ENCODE measurements at regions not wholly inside any gene's neighbourhood (a gene's known extent, or its start where the extent isn't known, plus 50 kb on each side); places are given as distances from the start of the nearest gene placed in this dataset.

DNA sequence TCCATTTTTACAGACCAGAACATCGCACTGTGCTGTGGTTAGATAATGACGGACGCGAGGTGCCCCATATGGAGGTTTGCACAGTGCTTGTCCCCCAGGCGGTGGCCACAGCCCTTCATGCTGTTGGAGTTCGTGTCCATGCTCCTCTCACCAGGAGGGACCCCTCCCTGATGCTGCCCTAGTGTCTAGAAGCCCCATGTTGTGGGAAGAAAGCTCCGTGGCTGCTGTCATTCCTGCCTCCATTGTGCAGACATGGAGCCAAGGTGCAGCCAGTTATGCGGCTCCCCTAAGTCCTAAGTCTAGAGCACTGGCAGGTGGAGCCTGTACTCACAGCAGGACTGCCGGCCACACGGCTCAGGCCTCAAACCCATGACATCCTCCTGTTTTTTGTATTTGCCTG is 464.9 kb downstream of the EIPR1 start:
- Histone ChIP-seq H3K4me3 (ENCODE audit: low read depth, low read length) (no peak overlapping the region), H3K36me3 (ENCODE audit: control insufficient read depth, insufficient read depth, low read length) (no peaks in the 10 kb centered on the region), H3K27me3 (ENCODE audit: control insufficient read depth, insufficient read depth, low read length) (no peaks in the 10 kb centered on the region)
- TF ChIP-seq, protein P1, sequence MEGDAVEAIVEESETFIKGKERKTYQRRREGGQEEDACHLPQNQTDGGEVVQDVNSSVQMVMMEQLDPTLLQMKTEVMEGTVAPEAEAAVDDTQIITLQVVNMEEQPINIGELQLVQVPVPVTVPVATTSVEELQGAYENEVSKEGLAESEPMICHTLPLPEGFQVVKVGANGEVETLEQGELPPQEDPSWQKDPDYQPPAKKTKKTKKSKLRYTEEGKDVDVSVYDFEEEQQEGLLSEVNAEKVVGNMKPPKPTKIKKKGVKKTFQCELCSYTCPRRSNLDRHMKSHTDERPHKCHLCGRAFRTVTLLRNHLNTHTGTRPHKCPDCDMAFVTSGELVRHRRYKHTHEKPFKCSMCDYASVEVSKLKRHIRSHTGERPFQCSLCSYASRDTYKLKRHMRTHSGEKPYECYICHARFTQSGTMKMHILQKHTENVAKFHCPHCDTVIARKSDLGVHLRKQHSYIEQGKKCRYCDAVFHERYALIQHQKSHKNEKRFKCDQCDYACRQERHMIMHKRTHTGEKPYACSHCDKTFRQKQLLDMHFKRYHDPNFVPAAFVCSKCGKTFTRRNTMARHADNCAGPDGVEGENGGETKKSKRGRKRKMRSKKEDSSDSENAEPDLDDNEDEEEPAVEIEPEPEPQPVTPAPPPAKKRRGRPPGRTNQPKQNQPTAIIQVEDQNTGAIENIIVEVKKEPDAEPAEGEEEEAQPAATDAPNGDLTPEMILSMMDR (IDR thresholded peaks at IDR 0.05; ENCODE audit: insufficient read depth, low read depth, low read length): no peak
- no peak for DNase-seq (ENCODE audit: low read depth)
- ChIA-PET CTCF (no interaction called here), POLR2A (no interaction called here)

DNA sequence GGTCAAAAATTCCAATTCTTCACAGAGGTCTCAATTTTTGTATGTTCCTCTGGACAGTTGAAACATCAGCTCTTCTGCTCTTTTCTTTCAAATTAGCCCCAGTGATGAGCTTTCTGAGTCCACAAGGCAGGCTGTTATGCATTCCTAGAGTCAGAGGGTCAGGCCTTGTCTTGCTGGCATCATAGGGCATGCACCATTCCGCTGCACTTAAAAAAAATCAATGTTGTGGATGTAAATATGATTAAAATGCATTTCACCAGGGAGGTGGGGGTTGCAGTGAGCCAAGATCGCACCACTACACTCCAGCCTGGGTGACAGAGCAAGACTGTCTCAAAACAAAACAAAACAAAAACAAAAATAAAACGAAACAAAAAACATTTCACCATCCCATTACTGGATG is 465.3 kb downstream of the EIPR1 start:
- Histone ChIP-seq H3K36me3 (ENCODE audit: control insufficient read depth, insufficient read depth, low read length) (no peaks in the 10 kb centered on the region), H3K27me3 (ENCODE audit: control insufficient read depth, insufficient read depth, low read length) (no peaks in the 10 kb centered on the region), H3K4me3 (ENCODE audit: low read depth, low read length) (no peak overlapping the region)
- DNase-seq (ENCODE audit: low read depth): no peak
- CTCF ChIA-PET: no interaction called here
- POLR2A ChIA-PET: no interaction called here
- TF ChIP-seq, protein P1 (IDR thresholded peaks at IDR 0.05; ENCODE audit: insufficient read depth, low read depth, low read length): no peak

DNA sequence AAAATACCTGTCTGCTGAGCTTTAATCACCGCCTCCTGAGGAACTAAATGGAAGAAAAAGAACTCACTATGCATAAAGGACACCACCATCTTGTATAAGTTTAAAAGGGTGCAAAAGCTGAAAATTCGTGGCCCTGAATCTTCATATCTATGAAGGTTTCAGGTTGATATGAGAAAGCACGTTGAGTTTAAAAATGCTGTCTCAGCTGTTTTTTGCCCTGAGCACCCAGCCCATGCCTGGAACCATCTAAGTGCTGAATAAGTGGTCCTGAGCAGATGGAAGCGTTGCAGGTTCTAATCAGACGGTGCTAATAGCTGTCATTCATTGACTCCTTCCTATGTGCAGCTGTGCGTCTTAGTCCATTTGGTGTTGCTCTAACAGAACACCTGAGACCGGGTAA is 467.4 kb downstream of the EIPR1 start:
- no peaks in the 10 kb centered on the region for H3K36me3 ChIP-seq (ENCODE audit: control insufficient read depth, insufficient read depth, low read length)
- DNase-seq (ENCODE audit: low read depth): no peak
- POLR2A ChIA-PET: no interaction called here
- no peak overlapping the region for H3K4me3 ChIP-seq (ENCODE audit: low read depth, low read length)
- CTCF ChIA-PET: no interaction called here
- H3K27me3 ChIP-seq (ENCODE audit: control insufficient read depth, insufficient read depth, low read length): no peaks in the 10 kb centered on the region
- TF ChIP-seq, protein P1 (IDR thresholded peaks at IDR 0.05; ENCODE audit: insufficient read depth, low read depth, low read length): no peak

DNA sequence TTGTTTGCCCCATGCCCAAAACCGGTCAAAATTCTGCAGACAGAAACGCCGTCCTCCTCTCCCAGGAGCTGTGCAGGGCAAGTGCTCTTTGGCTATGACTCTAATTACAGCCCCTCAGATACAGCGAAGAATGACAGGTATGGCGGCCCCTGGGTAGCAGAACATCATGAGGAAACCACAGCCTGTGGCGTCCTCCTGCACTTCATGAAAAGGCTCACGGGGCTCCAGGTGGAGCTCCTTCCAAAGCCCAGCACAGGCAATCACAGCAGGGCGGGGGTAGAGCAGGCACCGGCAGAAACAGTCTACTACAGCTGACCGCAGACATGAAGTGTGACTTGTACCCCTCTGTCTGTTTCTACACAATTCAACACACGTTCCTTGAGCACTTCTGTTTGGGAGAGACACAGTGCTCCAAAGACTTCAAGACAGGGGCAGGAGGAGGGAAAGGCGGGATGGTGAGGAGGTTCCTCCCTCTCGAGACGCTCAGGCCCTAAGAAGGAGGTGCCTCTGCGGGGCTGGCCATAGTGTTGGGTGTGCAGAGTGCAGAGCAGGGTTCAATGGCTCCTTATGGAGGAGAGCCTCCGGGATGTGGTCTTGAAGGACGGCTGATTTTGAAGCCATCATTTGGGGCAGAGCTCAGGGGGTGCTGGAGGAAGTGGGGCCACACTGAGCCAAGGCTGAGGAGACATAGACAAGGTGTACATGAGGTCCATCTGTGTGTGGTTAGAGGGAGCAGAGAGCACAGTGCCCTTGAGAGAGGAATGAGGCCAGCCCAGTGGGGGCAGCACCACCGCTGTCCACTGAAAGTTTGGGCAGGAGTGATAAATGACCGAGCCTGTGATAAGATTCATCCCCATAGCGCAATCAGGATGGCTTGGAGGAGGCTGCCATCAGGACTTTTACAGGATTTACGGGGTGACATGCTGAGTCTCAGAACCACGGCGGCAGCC is 468.3 kb downstream of the EIPR1 start:
- Histone ChIP-seq H3K36me3 (ENCODE audit: control insufficient read depth, insufficient read depth, low read length) (no peaks in the 10 kb centered on the region), H3K4me3 (ENCODE audit: low read depth, low read length) (no peak overlapping the region), H3K27me3 (ENCODE audit: control insufficient read depth, insufficient read depth, low read length) (no peaks in the 10 kb centered on the region)
- TF ChIP-seq, protein P1 (IDR thresholded peaks at IDR 0.05; ENCODE audit: insufficient read depth, low read depth, low read length): no peak
- DNase-seq (ENCODE audit: low read depth): no peak
- CTCF ChIA-PET: no interaction called here
- POLR2A ChIA-PET: no interaction called here

DNA sequence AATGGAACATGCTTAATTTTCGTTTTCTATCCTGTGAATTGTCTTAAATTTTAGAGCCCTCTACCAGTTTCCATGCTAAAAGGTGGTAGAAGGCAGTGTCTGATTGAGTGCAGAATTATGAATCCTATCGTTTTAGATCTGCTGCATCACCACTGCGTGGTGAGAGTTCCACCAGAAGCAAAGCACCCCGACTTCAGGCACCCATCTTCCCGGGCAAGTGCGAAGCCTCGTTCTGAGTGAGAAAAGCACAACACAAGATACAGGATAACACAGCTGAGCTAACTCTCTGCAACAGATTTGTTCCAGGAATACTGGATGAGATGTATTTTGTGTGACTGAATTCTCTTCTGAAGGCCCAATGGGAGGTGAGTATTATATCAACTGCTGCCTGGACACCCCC is 471.5 kb downstream of the EIPR1 start:
- H3K27me3 ChIP-seq (ENCODE audit: control insufficient read depth, insufficient read depth, low read length): no peaks in the 10 kb centered on the region
- DNase-seq (ENCODE audit: low read depth): no peak
- CTCF ChIA-PET: no interaction called here
- POLR2A ChIA-PET: no interaction called here
- no peaks in the 10 kb centered on the region for H3K36me3 ChIP-seq (ENCODE audit: control insufficient read depth, insufficient read depth, low read length)
- TF ChIP-seq, protein P1 (IDR thresholded peaks at IDR 0.05; ENCODE audit: insufficient read depth, low read depth, low read length): no peak
- no peak overlapping the region for H3K4me3 ChIP-seq (ENCODE audit: low read depth, low read length)
